SH-SY5Y (cell line): ENCODE measurements at regions not wholly inside any gene's neighbourhood (a gene's known extent, or its start where the extent isn't known, plus 50 kb on each side); places are given as distances from the start of the nearest gene placed in this dataset.

Source experiments
- GATA2 ChIP-seq: IDR thresholded peaks from 2 replicates; pipeline ENCODE4 v1.6.1; 2011; ENCODE audit warnings: mild to moderate bottlenecking, low read depth, low read length
- GATA3 ChIP-seq: IDR thresholded peaks from 2 replicates; pipeline ENCODE4 v1.6.1; 2011; ENCODE audit warnings: low read depth, mild to moderate bottlenecking, low read length, moderate library complexity

DNA sequence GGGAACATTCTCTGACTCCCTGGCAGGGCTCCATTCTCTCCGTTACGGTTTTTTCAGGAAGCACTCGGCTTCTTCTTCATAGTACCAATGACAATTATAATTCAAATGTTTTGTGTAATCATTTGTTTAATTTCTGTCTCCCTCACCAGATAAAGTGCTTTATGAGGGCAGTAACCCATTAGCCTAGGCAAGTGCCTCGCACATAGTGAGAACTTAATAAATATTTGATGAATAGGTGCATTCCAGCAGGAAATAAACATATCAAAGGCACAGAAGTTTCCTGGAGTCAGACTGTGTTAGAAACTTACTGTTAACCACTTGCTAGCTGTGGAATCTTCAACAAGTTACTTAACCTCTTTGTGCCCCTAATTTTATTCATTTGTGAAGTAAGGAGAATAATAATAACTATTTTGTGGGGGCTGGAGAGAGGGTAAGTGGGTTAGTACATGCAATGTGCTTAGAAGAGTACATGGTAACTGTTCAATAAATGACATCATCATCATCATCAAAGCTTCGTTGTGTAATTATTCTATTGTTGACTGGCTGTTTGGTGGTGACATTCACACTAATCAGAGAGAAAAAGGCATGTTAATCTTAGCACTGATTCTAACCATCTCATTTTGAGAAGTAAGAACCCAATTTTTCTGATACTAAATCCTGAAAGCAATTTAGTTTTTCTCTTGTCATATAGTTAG lies 352.3 kb downstream of the INSIG2 start:
- TF ChIP-seq GATA3 (no peak), GATA2 (no peak)
